Calu3 (cell line): ENCODE measurements at regions not wholly inside any gene's neighbourhood (a gene's known extent, or its start where the extent isn't known, plus 50 kb on each side); places are given as distances from the start of the nearest gene placed in this dataset.

Source experiments
- BruUV-seq: library from RNA; stranded (reverse); fragments of 400-500 nt; replicated peaks from 2 replicates; lab custom pipeline; 2021; lab: Mats Ljungman, UMichigan
- CTCF ChIA-PET: fragments of 300-600 bp; sonication (Branson Sonifier 250); formaldehyde crosslinking; loops from one replicate; lab custom pipeline; 2022; ENCODE audit warnings: antibody characterized with exemption; lab: Charles Lee
- DNase-seq: peaks from one replicate; pipeline ENCODE4 v3.0.0; 2022
- H3K27ac Mint-ChIP-seq: one replicate; pipeline ENCODE4 v1.8.0; 2022; ENCODE audit warnings: mixed read lengths; ENCODE audit not compliant: unreplicated experiment
- H3K27me3 Mint-ChIP-seq: one replicate; pipeline ENCODE4 v1.8.0; 2022; ENCODE audit warnings: mixed read lengths; ENCODE audit not compliant: unreplicated experiment
- H3K36me3 Mint-ChIP-seq: one replicate; pipeline ENCODE4 v1.8.0; 2022; ENCODE audit warnings: mild to moderate bottlenecking, moderate library complexity, mixed read lengths; ENCODE audit not compliant: insufficient read depth, unreplicated experiment
- H3K4me1 Mint-ChIP-seq: one replicate; pipeline ENCODE4 v1.8.0; 2022; ENCODE audit warnings: mild to moderate bottlenecking, low read depth, mixed read lengths; ENCODE audit not compliant: unreplicated experiment
- H3K4me3 Mint-ChIP-seq: one replicate; pipeline ENCODE4 v1.8.0; 2022; ENCODE audit warnings: mild to moderate bottlenecking, low read depth, moderate library complexity, mixed read lengths; ENCODE audit not compliant: unreplicated experiment
- H3K9me3 Mint-ChIP-seq: one replicate; pipeline ENCODE4 v1.8.0; 2022; ENCODE audit warnings: low read depth, mixed read lengths; ENCODE audit not compliant: unreplicated experiment
- intact Hi-C: fragments of 100-400 bp; cut with micrococcal nuclease; formaldehyde crosslinking; loops from one replicate; pipeline ENCODE4 v1.10.0; 2022; ENCODE audit not compliant: unreplicated experiment
- TF ChIP-seq, protein P1 (sequence below): fragments of 200-600 bp; IDR thresholded peaks from one replicate; pipeline ENCODE4 v1.8.0; 2022; ENCODE audit warnings: antibody characterized with exemption; ENCODE audit not compliant: unreplicated experiment

DNA sequence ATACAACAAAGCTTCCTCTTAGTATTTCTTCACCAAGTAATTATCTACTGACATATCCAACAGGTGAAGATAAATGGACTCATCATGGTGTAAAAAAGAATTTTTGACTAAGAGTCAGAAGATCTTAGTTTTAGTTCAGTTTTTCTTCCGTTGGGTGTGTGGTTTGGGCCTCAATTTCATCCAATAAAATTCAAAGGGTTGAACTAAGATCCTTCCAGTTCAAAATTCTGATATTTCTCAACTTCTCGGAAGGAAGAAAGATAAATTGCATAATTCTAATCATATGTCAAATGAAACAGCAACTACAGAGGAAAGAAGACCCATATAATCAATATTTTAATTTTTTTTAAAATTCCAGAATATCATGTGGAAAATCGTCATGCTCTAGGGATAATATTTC lies 192.7 kb downstream of the SPRY1 start:
- Mint-ChIP-seq H3K4me3 (no peak overlapping the region), H3K27me3 (no peaks in the 10 kb centered on the region), H3K4me1 (peaks cover 35% of the 10 kb centered on the region), H3K27ac (peak overlapping the region; percentile 98), H3K36me3 (peaks cover 12% of the 10 kb centered on the region), H3K9me3 (no peaks in the 10 kb centered on the region)
- no TSS peak for BruUV-seq
- intact Hi-C loops: loop anchor here (2.0 to 5.0 kb wide), 2 partner anchors 42 to 63 kb away; no protein-coding TSS in a partner anchor
- CTCF ChIA-PET: interaction anchor here (1.3 to 2.0 kb wide), 2 partner anchors 11 to 189 kb away, joined by 4 to 7 read pairs; no protein-coding TSS in a partner anchor
- DNase-seq: no peak
- TF ChIP-seq, protein P1, sequence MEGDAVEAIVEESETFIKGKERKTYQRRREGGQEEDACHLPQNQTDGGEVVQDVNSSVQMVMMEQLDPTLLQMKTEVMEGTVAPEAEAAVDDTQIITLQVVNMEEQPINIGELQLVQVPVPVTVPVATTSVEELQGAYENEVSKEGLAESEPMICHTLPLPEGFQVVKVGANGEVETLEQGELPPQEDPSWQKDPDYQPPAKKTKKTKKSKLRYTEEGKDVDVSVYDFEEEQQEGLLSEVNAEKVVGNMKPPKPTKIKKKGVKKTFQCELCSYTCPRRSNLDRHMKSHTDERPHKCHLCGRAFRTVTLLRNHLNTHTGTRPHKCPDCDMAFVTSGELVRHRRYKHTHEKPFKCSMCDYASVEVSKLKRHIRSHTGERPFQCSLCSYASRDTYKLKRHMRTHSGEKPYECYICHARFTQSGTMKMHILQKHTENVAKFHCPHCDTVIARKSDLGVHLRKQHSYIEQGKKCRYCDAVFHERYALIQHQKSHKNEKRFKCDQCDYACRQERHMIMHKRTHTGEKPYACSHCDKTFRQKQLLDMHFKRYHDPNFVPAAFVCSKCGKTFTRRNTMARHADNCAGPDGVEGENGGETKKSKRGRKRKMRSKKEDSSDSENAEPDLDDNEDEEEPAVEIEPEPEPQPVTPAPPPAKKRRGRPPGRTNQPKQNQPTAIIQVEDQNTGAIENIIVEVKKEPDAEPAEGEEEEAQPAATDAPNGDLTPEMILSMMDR: no peak

DNA sequence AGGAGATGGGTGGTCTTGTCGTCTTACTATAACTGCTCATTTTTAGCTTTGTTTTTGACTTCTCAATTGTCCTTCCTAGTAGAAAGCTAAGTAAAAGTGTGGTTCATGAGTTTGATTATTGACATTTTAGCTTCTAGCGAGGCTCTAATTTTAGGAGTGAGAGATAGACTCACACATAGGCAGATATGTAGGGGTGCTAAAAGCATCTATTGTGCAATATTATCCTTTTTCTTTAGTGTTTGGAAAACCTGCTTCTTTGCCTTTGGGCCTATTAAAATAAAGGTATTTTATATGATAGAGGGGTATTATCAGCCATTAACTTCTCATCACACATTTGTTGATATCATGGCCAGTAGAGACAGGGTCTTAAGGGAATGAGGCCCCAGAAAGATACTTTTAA lies 195.3 kb downstream of the SPRY1 start:
- CTCF ChIA-PET: no interaction called here
- H3K36me3 Mint-ChIP-seq: peaks cover 12% of the 10 kb centered on the region
- H3K27me3 Mint-ChIP-seq: no peaks in the 10 kb centered on the region
- intact Hi-C loops: no loop called here
- H3K4me1 Mint-ChIP-seq: peaks cover 35% of the 10 kb centered on the region
- no peaks in the 10 kb centered on the region for H3K9me3 Mint-ChIP-seq
- DNase-seq: no peak
- H3K27ac Mint-ChIP-seq: no peak overlapping the region
- TF ChIP-seq, protein P1: no peak
- no TSS peak for BruUV-seq
- no peak overlapping the region for H3K4me3 Mint-ChIP-seq

DNA sequence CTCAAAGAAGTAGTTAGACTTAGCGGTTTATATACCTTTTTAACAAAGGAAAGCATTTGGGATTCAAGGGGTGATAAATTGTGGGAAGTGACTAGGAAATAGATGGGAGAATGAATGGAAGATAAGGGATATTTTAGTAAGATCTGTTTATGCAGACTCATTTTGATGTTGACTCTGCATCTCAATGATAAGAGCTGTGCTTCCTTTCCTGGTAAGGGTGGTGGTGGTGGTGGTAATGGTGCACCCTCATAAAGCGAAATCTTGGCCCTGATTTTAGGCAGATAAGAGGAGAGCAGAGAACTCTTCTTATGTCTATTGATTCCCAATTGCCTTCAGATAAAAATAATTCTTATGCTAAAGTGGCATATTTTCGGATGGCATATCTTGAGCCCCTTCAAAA lies 197.1 kb downstream of the SPRY1 start:
- H3K36me3 Mint-ChIP-seq: no peaks in the 10 kb centered on the region
- intact Hi-C loops: no loop called here
- DNase-seq: no peak
- TF ChIP-seq, protein P1: no peak
- BruUV-seq: no TSS peak
- H3K27me3 Mint-ChIP-seq: no peaks in the 10 kb centered on the region
- H3K4me1 Mint-ChIP-seq: peaks cover 44% of the 10 kb centered on the region
- H3K4me3 Mint-ChIP-seq: no peak overlapping the region
- CTCF ChIA-PET: no interaction called here
- H3K9me3 Mint-ChIP-seq: no peaks in the 10 kb centered on the region
- H3K27ac Mint-ChIP-seq: no peak overlapping the region

DNA sequence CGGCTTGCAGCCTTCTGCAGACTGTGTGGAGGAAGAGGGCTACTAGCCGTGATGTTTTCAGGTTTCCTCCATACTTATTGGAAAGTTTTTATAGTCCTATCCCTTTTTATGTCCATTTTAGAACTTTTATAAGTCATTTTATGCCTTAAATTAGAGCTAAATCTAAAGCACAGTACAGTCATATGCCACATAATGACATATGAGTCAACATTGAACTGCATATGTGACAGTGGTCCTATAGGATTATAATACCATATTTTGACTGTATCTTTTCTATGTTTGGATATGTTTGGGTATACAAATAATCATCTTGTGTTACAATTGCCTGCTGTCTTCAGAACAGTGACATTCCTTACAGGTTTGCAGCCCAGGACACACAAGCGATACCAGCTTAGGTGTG lies 200.2 kb downstream of the SPRY1 start:
- no peaks in the 10 kb centered on the region for H3K27me3 Mint-ChIP-seq
- DNase-seq: no peak
- CTCF ChIA-PET: no interaction called here
- no TSS peak for BruUV-seq
- H3K9me3 Mint-ChIP-seq: no peaks in the 10 kb centered on the region
- TF ChIP-seq, protein P1: no peak
- peaks cover 52% of the 10 kb centered on the region for H3K4me1 Mint-ChIP-seq
- peaks cover 9% of the 10 kb centered on the region for H3K36me3 Mint-ChIP-seq
- no peak overlapping the region for H3K27ac Mint-ChIP-seq
- no peak overlapping the region for H3K4me3 Mint-ChIP-seq
- intact Hi-C loops: no loop called here
